ENCODE measurements at regions not wholly inside any gene's neighbourhood (a gene's known extent, or its start where the extent isn't known, plus 50 kb on each side); places are given as distances from the start of the nearest gene placed in this dataset.

- H3K4me2 ChIP-seq (ENCODE audit: low read length) = peak overlapping the region; percentile 71
- peak overlapping the region; percentile 63 for H3K27ac ChIP-seq
- no peaks in the 10 kb centered on the region for H3K9me3 ChIP-seq (ENCODE audit: control insufficient read depth, low read length)
- H3K36me3 ChIP-seq (ENCODE audit: control insufficient read depth, insufficient read depth, low read length) = no peaks in the 10 kb centered on the region
- no peaks in the 10 kb centered on the region for H3K27me3 ChIP-seq (ENCODE audit: control insufficient read depth, insufficient read depth, low read length)
- H3K79me2 ChIP-seq = no peaks in the 10 kb centered on the region
- H3K9ac ChIP-seq = no peak overlapping the region
- H3K4me3 ChIP-seq (ENCODE audit: low read depth, low read length) = peak overlapping the region; percentile 49
- TF ChIP-seq, protein P1, sequence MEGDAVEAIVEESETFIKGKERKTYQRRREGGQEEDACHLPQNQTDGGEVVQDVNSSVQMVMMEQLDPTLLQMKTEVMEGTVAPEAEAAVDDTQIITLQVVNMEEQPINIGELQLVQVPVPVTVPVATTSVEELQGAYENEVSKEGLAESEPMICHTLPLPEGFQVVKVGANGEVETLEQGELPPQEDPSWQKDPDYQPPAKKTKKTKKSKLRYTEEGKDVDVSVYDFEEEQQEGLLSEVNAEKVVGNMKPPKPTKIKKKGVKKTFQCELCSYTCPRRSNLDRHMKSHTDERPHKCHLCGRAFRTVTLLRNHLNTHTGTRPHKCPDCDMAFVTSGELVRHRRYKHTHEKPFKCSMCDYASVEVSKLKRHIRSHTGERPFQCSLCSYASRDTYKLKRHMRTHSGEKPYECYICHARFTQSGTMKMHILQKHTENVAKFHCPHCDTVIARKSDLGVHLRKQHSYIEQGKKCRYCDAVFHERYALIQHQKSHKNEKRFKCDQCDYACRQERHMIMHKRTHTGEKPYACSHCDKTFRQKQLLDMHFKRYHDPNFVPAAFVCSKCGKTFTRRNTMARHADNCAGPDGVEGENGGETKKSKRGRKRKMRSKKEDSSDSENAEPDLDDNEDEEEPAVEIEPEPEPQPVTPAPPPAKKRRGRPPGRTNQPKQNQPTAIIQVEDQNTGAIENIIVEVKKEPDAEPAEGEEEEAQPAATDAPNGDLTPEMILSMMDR (IDR thresholded peaks at IDR 0.05) = no peak
- peaks cover 14% of the 10 kb centered on the region for H3K4me1 ChIP-seq
- peak overlapping the region; percentile 64 for H2AFZ ChIP-seq
Measured at GRCh38 chr9:99368341-99369326, 146.6 kb downstream of the SEC61B start.

GRCh38 chr9:99369327-99369722 is 147.2 kb downstream of the SEC61B start:
- Histone ChIP-seq H3K9me3 (ENCODE audit: control insufficient read depth, low read length) (no peaks in the 10 kb centered on the region), H3K4me3 (ENCODE audit: low read depth, low read length) (no peak overlapping the region), H3K4me2 (ENCODE audit: low read length) (no peak overlapping the region), H3K27ac (no peak overlapping the region), H3K36me3 (ENCODE audit: control insufficient read depth, insufficient read depth, low read length) (no peaks in the 10 kb centered on the region), H3K4me1 (peaks cover 14% of the 10 kb centered on the region), H3K9ac (no peak overlapping the region), H2AFZ (no peak overlapping the region), H3K79me2 (no peaks in the 10 kb centered on the region), H3K27me3 (ENCODE audit: control insufficient read depth, insufficient read depth, low read length) (no peaks in the 10 kb centered on the region)
- TF ChIP-seq, protein P1 (IDR thresholded peaks at IDR 0.05) = no peak

- Histone ChIP-seq H3K36me3 (ENCODE audit: control insufficient read depth, insufficient read depth, low read length) (no peaks in the 10 kb centered on the region), H3K9me3 (ENCODE audit: control insufficient read depth, low read length) (no peaks in the 10 kb centered on the region), H3K4me3 (ENCODE audit: low read depth, low read length) (no peak overlapping the region), H3K9ac (no peak overlapping the region), H3K79me2 (no peaks in the 10 kb centered on the region), H2AFZ (no peak overlapping the region), H3K4me1 (peaks cover 14% of the 10 kb centered on the region), H3K27ac (no peak overlapping the region), H3K4me2 (ENCODE audit: low read length) (no peak overlapping the region), H3K27me3 (ENCODE audit: control insufficient read depth, insufficient read depth, low read length) (no peaks in the 10 kb centered on the region)
- TF ChIP-seq, protein P1 (IDR thresholded peaks at IDR 0.05) = no peak
Measured at GRCh38 chr9:99370376-99370775, 148.3 kb downstream of the SEC61B start.

DNA sequence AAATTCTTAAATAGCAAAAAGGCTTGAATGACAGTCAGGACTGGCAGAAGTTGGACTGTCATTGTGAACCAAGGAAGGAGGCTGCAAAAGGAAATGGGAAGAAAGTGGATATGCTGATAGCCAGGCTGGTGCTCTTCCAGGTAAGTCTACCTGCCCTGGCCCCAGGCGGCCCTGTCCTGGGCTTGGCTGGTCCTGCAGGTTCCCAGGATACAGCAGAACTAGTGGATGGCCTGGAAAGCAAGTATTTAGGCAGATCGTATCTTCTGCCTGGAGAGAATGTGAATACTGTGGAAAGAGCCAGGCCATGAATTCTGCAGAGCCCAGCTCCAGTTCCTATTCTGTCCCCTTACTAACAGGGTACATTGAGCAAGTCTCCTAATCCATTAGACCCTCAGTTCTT is 149.3 kb downstream of the SEC61B start:
- H3K79me2 ChIP-seq = no peaks in the 10 kb centered on the region

More for the DNA sequence above, 149.3 kb downstream of the SEC61B start:
- H3K4me1 ChIP-seq = peaks cover 14% of the 10 kb centered on the region
- H3K36me3 ChIP-seq (ENCODE audit: control insufficient read depth, insufficient read depth, low read length) = no peaks in the 10 kb centered on the region
- no peak overlapping the region for H3K4me2 ChIP-seq (ENCODE audit: low read length)
- H3K4me3 ChIP-seq (ENCODE audit: low read depth, low read length) = no peak overlapping the region
- TF ChIP-seq, protein P1 (IDR thresholded peaks at IDR 0.05) = no peak
- no peak overlapping the region for H3K9ac ChIP-seq
- no peaks in the 10 kb centered on the region for H3K9me3 ChIP-seq (ENCODE audit: control insufficient read depth, low read length)
- H3K27ac ChIP-seq = no peak overlapping the region
- no peaks in the 10 kb centered on the region for H3K27me3 ChIP-seq (ENCODE audit: control insufficient read depth, insufficient read depth, low read length)
- H2AFZ ChIP-seq = no peak overlapping the region

Measured in parathyroid adenoma (tissue), 2 donors.